ENCODE measurements at regions not wholly inside any gene's neighbourhood (a gene's known extent, or its start where the extent isn't known, plus 50 kb on each side); places are given as distances from the start of the nearest gene placed in this dataset.

DNA sequence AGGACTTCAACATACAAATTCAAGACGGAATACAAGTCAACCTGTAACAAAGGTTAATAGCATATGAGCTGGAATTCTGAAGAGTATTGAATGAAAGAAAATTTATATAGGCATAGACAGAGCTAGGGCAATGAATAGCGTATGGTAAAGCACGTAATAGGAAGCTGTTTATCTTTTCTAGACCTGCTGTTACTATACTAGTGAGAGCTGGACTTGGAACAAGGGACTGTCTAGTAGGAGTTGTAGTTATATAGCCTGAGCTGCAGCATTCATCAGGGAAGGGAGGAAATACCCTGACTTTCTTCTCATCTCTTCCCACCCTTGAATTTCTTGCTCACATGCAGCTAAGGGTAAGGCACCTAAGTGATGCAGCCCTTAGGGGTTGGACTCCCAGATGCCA is 67.5 kb upstream of the PRLR start:
- no peak for DNase-seq
- H3K27me3 ChIP-seq: no peaks in the 10 kb centered on the region
- no peaks in the 10 kb centered on the region for H3K9me3 ChIP-seq
- H3K27ac ChIP-seq: no peak overlapping the region
- H3K4me1 ChIP-seq: no peaks in the 10 kb centered on the region
- no peak overlapping the region for H3K4me3 ChIP-seq
- no peaks in the 10 kb centered on the region for H3K36me3 ChIP-seq
- intact Hi-C loops (cut with DNase I): no loop called here
- H3K9ac ChIP-seq (ENCODE audit: low read depth in 2 of 2, low read length in 2 of 2): no peak overlapping the region
- TF ChIP-seq CTCF (IDR thresholded peaks at IDR 0.05): no peak

- Histone ChIP-seq H3K9me3 (no peaks in the 10 kb centered on the region), H3K27me3 (no peaks in the 10 kb centered on the region), H3K4me1 (no peaks in the 10 kb centered on the region), H3K27ac (no peak overlapping the region), H3K36me3 (no peaks in the 10 kb centered on the region), H3K9ac (ENCODE audit: low read depth in 2 of 2, low read length in 2 of 2) (no peak overlapping the region), H3K4me3 (no peak overlapping the region)
- intact Hi-C loops (cut with DNase I): no loop called here
- TF ChIP-seq CTCF (IDR thresholded peaks at IDR 0.05): no peak
- no peak for DNase-seq
These were observed 64.7 kb upstream of the PRLR start for GRCh38 chr5:35294976-35295375.

GRCh38 chr5:35294017-35294416 is 63.7 kb upstream of the PRLR start:
- no peaks in the 10 kb centered on the region for H3K27me3 ChIP-seq
- H3K9ac ChIP-seq (ENCODE audit: low read depth in 2 of 2, low read length in 2 of 2): no peak overlapping the region
- TF ChIP-seq CTCF (IDR thresholded peaks at IDR 0.05): no peak
- H3K4me3 ChIP-seq: no peak overlapping the region
- no peaks in the 10 kb centered on the region for H3K9me3 ChIP-seq
- no peaks in the 10 kb centered on the region for H3K4me1 ChIP-seq
- intact Hi-C loops (cut with DNase I): no loop called here
- no peak overlapping the region for H3K27ac ChIP-seq
- no peaks in the 10 kb centered on the region for H3K36me3 ChIP-seq
- no peak for DNase-seq

DNA sequence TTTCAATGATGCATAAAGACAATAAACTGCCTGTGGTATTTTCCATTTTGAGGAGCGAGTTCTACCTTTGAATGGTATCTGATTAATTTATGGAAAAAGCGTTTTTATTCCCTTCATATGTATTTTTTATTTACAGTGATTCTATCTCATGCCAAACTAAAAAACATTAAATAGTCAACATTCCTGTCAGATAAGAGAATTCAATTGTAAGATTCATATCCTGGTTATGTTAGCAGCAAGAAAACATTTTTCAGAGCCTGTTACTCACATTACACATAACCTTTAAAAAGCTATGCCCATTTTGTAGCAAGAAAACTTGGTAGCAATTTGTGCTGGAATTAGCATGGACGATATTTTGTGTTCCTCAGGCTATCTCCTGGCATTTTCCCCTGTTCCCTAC is 55.1 kb upstream of the PRLR start:
- H3K36me3 ChIP-seq: no peaks in the 10 kb centered on the region
- no peaks in the 10 kb centered on the region for H3K27me3 ChIP-seq
- H3K4me1 ChIP-seq: no peaks in the 10 kb centered on the region
- H3K4me3 ChIP-seq: no peak overlapping the region
- DNase-seq: no peak
- no peaks in the 10 kb centered on the region for H3K9me3 ChIP-seq
- TF ChIP-seq CTCF (IDR thresholded peaks at IDR 0.05): no peak
- no peak overlapping the region for H3K27ac ChIP-seq
- H3K9ac ChIP-seq (ENCODE audit: low read depth in 2 of 2, low read length in 2 of 2): no peak overlapping the region
- intact Hi-C loops (cut with DNase I): no loop called here

DNA sequence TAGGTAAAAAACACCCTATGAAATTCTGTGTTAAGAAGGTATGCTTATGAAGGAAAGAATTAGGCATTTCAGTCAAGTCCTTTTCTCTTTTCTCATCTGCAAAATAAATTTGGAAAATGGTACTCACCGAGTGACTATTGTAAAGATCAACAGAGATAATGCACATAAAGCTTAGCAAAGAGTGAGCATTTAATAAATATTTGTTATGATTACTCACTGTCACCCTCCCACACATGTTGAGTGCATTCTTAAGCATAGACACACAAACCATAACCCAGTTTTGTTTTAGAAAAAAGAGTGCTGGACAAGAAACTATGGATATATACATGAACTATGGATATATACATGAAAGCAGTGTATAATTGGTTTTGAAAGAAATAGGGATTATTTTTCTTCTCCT is 54.7 kb upstream of the PRLR start:
- intact Hi-C loops (cut with DNase I): no loop called here
- Histone ChIP-seq H3K9me3 (no peaks in the 10 kb centered on the region), H3K36me3 (no peaks in the 10 kb centered on the region), H3K4me3 (no peak overlapping the region), H3K9ac (ENCODE audit: low read depth in 2 of 2, low read length in 2 of 2) (no peak overlapping the region), H3K27ac (no peak overlapping the region), H3K4me1 (no peaks in the 10 kb centered on the region), H3K27me3 (no peaks in the 10 kb centered on the region)
- no peak for TF ChIP-seq CTCF (IDR thresholded peaks at IDR 0.05)
- DNase-seq: no peak

DNA sequence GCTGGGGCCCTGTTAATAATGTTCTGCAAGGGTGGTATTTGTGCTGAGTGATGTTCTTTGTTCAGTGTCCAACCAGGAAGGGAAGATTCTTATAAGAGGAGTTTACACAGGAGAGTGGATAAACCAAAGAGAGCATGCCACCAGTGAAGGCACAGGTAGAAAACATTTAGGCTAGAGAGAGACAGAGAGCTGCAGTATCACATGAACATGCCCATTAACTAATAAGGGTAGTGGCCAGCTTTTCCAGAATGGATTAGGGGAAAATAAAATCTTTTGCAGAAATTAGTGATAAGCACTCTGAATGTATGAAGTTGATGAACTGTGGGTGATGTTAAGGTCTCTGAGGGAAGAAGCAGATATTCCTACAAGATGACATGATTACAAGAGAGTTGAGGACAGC is 54.1 kb upstream of the PRLR start:
- Histone ChIP-seq H3K27me3 (no peaks in the 10 kb centered on the region), H3K27ac (no peak overlapping the region), H3K9me3 (no peaks in the 10 kb centered on the region), H3K4me3 (no peak overlapping the region), H3K9ac (ENCODE audit: low read depth in 2 of 2, low read length in 2 of 2) (no peak overlapping the region), H3K36me3 (no peaks in the 10 kb centered on the region), H3K4me1 (no peaks in the 10 kb centered on the region)
- intact Hi-C loops (cut with DNase I): no loop called here
- TF ChIP-seq CTCF (IDR thresholded peaks at IDR 0.05): no peak
- no peak for DNase-seq

All from colonic mucosa (tissue), 4 donors.